Right ventricle myocardium superior (tissue), 1 donor: ENCODE measurements at regions not wholly inside any gene's neighbourhood (a gene's known extent, or its start where the extent isn't known, plus 50 kb on each side); places are given as distances from the start of the nearest gene placed in this dataset.

Source experiments
- ATAC-seq: fragments of 200-7000 bp; cut with Tn5 transposase; one replicate; pipeline ENCODE4 v1.9.1; 2020; ENCODE audit warnings: mild to moderate bottlenecking; ENCODE audit not compliant: poor library complexity
- DNase-seq: peaks from one replicate; pipeline ENCODE4 v3.0.0-alpha.2; 2020
- intact Hi-C: fragments of 100-400 bp; cut with DNase I; formaldehyde crosslinking; loops from one replicate; pipeline ENCODE4 v1.11.2; 2022
- donor health status: DM: no; HTN: yes; CAD: no; lungs with severe emphysema.

- DNase-seq (no peak), ATAC-seq (no peak)
- intact Hi-C loops, result no loop called here
Measured at GRCh38 chrX:9329056-9329455, 135.8 kb upstream of the TBL1X start.

GRCh38 chrX:9330249-9330982 lies 134.4 kb upstream of the TBL1X start:
- DNase-seq (no peak), ATAC-seq (no peak)
- intact Hi-C loops, result no loop called here

- intact Hi-C loops, result no loop called here
- DNase-seq, result no peak
- ATAC-seq, result no peak
Measured at GRCh38 chrX:9333873-9334560, 130.8 kb upstream of the TBL1X start.

- DNase-seq, result no peak
- ATAC-seq, result no peak
- intact Hi-C loops, result no loop called here
Measured at GRCh38 chrX:9335251-9335650, 129.6 kb upstream of the TBL1X start.

- intact Hi-C loops, result no loop called here
- DNase-seq, result no peak
- ATAC-seq, result no peak
Measured at GRCh38 chrX:9336456-9336855, 128.4 kb upstream of the TBL1X start.

GRCh38 chrX:9337046-9337445 lies 127.8 kb upstream of the TBL1X start:
- intact Hi-C loops, result no loop called here
- DNase-seq, result no peak

GRCh38 chrX:9338986-9339385 lies 125.9 kb upstream of the TBL1X start:
- intact Hi-C loops, result no loop called here
- DNase-seq, result no peak
- no peak for ATAC-seq

More at GRCh38 chrX:9337046-9337445, 127.8 kb upstream of the TBL1X start:
- no peak for ATAC-seq

GRCh38 chrX:9339603-9340491 lies 125.0 kb upstream of the TBL1X start:
- DNase-seq, result peak; percentile 63
- ATAC-seq, result peak; percentile 64
- intact Hi-C loops, result loop anchor here (5.0 to 10.0 kb wide), 2 partner anchors 122 to 365 kb away; no protein-coding TSS in a partner anchor

- ATAC-seq, result peak; percentile 67
Measured at GRCh38 chrX:9340598-9341290, 124.1 kb upstream of the TBL1X start.

GRCh38 chrX:9341291-9342201 lies 123.3 kb upstream of the TBL1X start:
- DNase-seq (peak; percentile 81), ATAC-seq (peak; percentile 38)
- intact Hi-C loops, result loop anchor here (5.0 to 10.0 kb wide), 2 partner anchors 121 to 363 kb away; no protein-coding TSS in a partner anchor

More at GRCh38 chrX:9340598-9341290, 124.1 kb upstream of the TBL1X start:
- intact Hi-C loops, result loop anchor here (5.0 to 10.0 kb wide), 2 partner anchors 122 to 364 kb away; no protein-coding TSS in a partner anchor
- DNase-seq, result peak; percentile 39

- intact Hi-C loops, result loop anchor here (5.0 to 10.0 kb wide), 2 partner anchors 120 to 362 kb away; no protein-coding TSS in a partner anchor
- peak; percentile 82 for DNase-seq
- peak; percentile 89 for ATAC-seq
Measured at GRCh38 chrX:9342561-9343051, 122.3 kb upstream of the TBL1X start.

- intact Hi-C loops, result loop anchor here (5.0 to 10.0 kb wide), 2 partner anchors 118 to 361 kb away; no protein-coding TSS in a partner anchor
- ATAC-seq (no peak), DNase-seq (no peak)
Measured at GRCh38 chrX:9343971-9344370, 120.9 kb upstream of the TBL1X start.

- DNase-seq, result no peak
- no peak for ATAC-seq
- intact Hi-C loops, result loop anchor here (10.0 kb wide), 1 partner anchor 359 kb away; no protein-coding TSS in a partner anchor
Measured at GRCh38 chrX:9345957-9346356, 118.9 kb upstream of the TBL1X start.

GRCh38 chrX:9349572-9350494 lies 115.0 kb upstream of the TBL1X start:
- DNase-seq, result no peak

GRCh38 chrX:9351126-9351525 lies 113.7 kb upstream of the TBL1X start:
- ATAC-seq (no peak), DNase-seq (no peak)
- intact Hi-C loops, result no loop called here

More at GRCh38 chrX:9349572-9350494, 115.0 kb upstream of the TBL1X start:
- intact Hi-C loops, result loop anchor here (10.0 kb wide), 1 partner anchor 355 kb away; no protein-coding TSS in a partner anchor
- no peak for ATAC-seq

GRCh38 chrX:9352243-9352642 lies 112.6 kb upstream of the TBL1X start:
- no peak for DNase-seq
- ATAC-seq, result no peak
- intact Hi-C loops, result no loop called here
